Cardiac fibroblast (primary cell): ENCODE measurements at regions not wholly inside any gene's neighbourhood (a gene's known extent, or its start where the extent isn't known, plus 50 kb on each side); places are given as distances from the start of the nearest gene placed in this dataset.

Experiments used
- DNase-seq, 2 donors: peaks; one replicate each; pipeline versions ENCODE4 v3.0.0 to v3.0.0-alpha.2; 2010; ENCODE audit warnings: low read depth in 2 of 2
- H3K4me3 ChIP-seq, 2 donors: replicated peaks in 1 of 2; 1 replicate in 1 of 2; 2 replicates in 1 of 2; pipeline ENCODE4 v1.5.1; 2011; ENCODE audit warnings: low read depth in 2 of 2, low read length in 2 of 2, mild to moderate bottlenecking in 2 of 2, moderate library complexity in 1 of 2
- TF ChIP-seq, protein P1 (sequence below): IDR thresholded peaks from one replicate; pipeline ENCODE4 v1.5.1; 2011; ENCODE audit warnings: low read depth, mild to moderate bottlenecking, low read length, inconsistent platforms

DNA sequence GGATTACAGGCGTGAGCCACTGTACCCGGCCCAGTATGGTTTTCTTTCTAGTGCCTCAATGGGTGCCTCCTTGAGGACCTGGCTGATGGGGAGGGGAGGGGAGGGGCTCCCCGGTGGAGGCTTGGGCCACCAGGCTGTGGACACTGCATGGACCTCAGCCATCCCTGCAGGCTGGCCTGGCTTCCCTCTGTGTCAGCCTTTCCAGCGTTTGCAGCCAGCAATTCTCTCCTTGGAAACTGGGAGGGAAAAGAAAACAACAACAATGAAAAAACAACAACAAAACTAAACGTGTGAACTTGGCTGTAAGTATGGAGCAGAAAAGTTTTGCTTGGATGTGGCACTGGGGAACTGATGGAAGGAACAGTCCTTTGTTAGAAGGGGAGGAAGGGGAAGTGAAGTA lies 159.3 kb downstream of the GLI2 start:
- no peak overlapping the region for H3K4me3 ChIP-seq
- DNase-seq: no peak
- TF ChIP-seq, protein P1, sequence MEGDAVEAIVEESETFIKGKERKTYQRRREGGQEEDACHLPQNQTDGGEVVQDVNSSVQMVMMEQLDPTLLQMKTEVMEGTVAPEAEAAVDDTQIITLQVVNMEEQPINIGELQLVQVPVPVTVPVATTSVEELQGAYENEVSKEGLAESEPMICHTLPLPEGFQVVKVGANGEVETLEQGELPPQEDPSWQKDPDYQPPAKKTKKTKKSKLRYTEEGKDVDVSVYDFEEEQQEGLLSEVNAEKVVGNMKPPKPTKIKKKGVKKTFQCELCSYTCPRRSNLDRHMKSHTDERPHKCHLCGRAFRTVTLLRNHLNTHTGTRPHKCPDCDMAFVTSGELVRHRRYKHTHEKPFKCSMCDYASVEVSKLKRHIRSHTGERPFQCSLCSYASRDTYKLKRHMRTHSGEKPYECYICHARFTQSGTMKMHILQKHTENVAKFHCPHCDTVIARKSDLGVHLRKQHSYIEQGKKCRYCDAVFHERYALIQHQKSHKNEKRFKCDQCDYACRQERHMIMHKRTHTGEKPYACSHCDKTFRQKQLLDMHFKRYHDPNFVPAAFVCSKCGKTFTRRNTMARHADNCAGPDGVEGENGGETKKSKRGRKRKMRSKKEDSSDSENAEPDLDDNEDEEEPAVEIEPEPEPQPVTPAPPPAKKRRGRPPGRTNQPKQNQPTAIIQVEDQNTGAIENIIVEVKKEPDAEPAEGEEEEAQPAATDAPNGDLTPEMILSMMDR: no peak

DNA sequence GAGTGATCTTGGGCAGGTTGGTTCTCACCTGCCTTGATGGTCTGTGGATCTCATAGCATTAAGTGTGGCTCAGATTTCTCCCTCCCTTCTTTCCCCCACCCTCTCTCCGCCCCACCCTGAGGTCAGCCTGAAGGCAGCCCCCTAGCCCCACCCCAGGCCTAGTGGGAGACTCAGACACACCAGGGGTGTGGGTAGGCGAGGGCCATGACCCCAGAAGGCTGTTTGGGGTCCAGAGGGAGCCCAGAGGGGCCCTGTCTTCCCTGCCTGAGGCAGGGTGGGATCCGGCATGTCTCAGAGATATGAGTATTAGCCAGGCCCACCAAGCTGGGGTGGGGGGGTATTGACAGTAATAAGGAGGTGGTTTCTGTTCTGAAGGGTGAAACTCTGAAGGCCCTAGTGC lies 160.5 kb downstream of the GLI2 start:
- H3K4me3 ChIP-seq: no peak overlapping the region
- TF ChIP-seq, protein P1: no peak
- no peak for DNase-seq

DNA sequence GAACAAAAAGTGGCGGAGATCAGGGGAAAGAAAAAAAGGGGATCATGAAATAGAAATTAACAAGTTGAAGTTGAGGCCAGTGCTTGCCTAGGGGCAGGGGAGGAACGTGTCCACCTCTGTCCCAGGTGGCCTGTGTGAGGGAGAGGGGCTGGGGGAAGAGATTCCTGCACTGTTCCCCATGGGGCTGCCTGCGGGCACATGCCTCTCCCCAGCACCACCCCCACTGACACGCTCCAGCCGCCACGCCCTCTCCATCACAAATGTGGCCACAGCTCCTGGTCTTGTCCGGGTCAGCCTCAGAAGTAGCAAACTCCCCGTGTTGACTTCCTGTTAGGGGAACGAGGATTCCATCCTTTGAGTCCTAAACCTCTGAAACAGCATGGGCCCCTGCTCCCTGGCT lies 161.2 kb downstream of the GLI2 start:
- DNase-seq: no peak
- no peak overlapping the region for H3K4me3 ChIP-seq
- TF ChIP-seq, protein P1: no peak

DNA sequence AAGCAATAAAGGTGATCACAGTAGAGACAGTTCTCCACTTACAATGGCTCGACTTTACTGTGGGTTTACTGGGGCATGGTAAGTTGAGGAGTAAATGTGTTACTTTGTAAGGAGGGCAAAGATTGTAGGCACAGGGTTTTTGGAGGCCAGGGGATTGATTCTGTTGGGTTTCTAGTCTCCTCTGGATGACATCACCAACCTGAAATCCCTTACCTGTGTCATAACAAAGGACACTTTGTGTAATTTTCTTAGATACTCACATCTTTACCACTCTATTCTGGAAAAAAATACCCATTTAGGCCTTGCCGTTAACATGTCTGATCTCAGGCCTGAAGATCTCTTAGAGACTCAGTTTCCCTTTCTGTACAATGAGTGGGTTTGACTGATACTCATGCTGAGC lies 161.7 kb downstream of the GLI2 start:
- H3K4me3 ChIP-seq: no peak overlapping the region
- TF ChIP-seq, protein P1: no peak
- DNase-seq: no peak

DNA sequence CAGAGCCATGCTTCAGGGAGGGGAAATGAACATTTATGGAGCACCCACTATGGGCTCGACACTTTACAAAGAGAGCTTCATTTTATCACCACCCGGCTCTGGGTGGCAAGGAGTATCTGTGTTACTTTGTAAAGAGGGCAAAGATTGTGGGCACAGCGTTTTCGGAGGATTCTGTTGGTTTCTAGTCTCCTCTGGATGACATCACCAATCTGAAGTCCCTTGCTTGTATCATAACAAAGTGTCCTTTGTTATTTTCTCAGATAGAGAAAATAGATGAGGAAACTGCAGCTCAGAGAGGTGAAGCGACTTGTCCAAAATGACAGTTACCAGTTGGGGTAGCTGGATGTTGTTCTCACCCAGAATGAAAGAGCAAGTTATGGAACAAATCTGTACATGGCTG lies 162.8 kb downstream of the GLI2 start:
- TF ChIP-seq, protein P1: no peak
- no peak for DNase-seq
- no peak overlapping the region for H3K4me3 ChIP-seq

DNA sequence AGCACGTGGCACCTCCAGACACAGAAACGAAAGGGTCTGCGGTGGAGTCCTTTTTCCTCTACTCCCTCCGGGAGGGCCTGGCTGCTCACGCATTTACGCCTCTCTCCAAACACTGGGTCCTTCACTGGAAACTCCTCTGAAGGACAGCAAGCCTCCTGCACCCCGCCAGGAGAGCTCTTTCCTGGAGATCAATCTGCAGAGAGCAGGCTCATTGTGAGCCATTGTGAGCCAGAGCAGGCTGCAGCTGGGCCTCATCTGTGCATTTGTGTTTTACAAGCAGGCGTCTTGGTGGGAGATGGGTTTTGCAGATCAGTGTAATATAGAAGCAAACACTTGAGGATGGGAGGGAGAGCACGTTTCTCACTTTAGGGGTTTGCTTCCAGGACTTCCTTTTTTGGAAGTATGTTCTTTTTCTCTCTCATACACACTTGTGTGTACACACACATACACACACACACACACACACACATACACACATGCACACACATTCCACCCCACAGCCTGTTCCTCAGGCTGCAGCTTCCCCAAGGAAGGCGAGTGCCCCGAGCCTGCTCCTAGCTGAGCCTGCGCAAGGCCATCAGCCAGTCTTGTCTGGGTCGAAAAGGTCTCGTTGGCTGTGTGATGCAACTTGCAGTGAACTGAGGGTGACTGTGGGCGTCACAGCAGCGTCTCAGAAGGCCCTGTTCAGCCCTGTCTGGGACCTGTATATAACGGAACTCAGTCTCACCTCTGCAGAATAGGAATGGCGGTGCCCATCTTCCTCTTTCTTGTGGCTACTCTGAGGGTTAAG lies 163.5 kb downstream of the GLI2 start:
- H3K4me3 ChIP-seq: no peak overlapping the region
- TF ChIP-seq, protein P1: no peak
- DNase-seq: no peak

DNA sequence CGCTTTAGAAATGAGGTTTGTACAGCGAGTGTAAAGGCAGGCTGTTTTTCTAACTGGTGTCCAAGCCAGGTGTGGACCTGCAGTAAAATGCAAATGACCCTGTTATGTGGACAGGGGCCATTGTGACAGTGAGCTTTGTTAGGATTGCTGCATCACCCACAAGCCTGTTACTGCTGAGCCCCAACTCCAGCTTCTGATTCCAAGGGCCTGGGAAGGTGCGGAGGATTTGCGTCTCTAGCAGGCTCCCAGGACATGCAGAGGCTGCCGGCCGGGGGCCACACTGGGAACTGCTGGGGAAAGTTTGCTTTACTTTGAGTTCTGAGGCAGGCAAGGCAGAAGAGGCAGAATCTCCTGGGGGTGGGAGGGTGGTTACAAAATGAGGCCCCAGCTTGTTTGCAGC lies 164.1 kb downstream of the GLI2 start:
- TF ChIP-seq, protein P1: no peak
- DNase-seq: no peak
- no peak overlapping the region for H3K4me3 ChIP-seq
